Osteoblast (primary cell): ENCODE measurements at regions not wholly inside any gene's neighbourhood (a gene's known extent, or its start where the extent isn't known, plus 50 kb on each side); places are given as distances from the start of the nearest gene placed in this dataset.

Experiments
- DNase-seq: peaks from one replicate; pipeline ENCODE4 v3.0.0; 2011; ENCODE audit warnings: low spot score, mixed read lengths; ENCODE audit not compliant: insufficient read length; ENCODE audit errors: missing footprints
- H2AFZ ChIP-seq: 2 replicates; pipeline ENCODE4 v1.6.0; 2011; ENCODE audit warnings: mild to moderate bottlenecking, low read length
- H3K27ac ChIP-seq: 2 replicates; pipeline ENCODE4 v1.5.1; 2011; ENCODE audit warnings: mild to moderate bottlenecking, low read depth, low read length, moderate library complexity
- H3K27me3 ChIP-seq: 2 replicates; pipeline ENCODE4 v1.6.0; 2012; ENCODE audit warnings: mild to moderate bottlenecking, control low read depth, inconsistent platforms, low read length, moderate library complexity; ENCODE audit not compliant: insufficient read depth
- H3K36me3 ChIP-seq: 2 replicates; pipeline ENCODE4 v1.5.1; 2011; ENCODE audit warnings: mild to moderate bottlenecking, low read length, control low read depth, moderate library complexity; ENCODE audit not compliant: insufficient read depth
- H3K4me1 ChIP-seq: 2 replicates; pipeline ENCODE4 v1.5.1; 2011; ENCODE audit warnings: mild to moderate bottlenecking, low read length, control low read depth, moderate library complexity; ENCODE audit not compliant: insufficient read depth
- H3K4me2 ChIP-seq: 2 replicates; pipeline ENCODE4 v1.6.0; 2011; ENCODE audit warnings: mild to moderate bottlenecking, low read length; ENCODE audit not compliant: insufficient read depth
- H3K4me3 ChIP-seq: fragments of 200-600 bp; sonication (generic); 3 replicates; pipeline ENCODE4 v1.5.1; 2012; ENCODE audit warnings: mild to moderate bottlenecking, low read length, inconsistent platforms; ENCODE audit not compliant: insufficient read depth
- H3K79me2 ChIP-seq: 2 replicates; pipeline ENCODE4 v1.6.0; 2012; ENCODE audit warnings: mild to moderate bottlenecking, low read length, control low read depth, inconsistent platforms; ENCODE audit not compliant: insufficient read depth
- H3K9me3 ChIP-seq: 2 replicates; pipeline ENCODE4 v1.5.1; 2011; ENCODE audit warnings: low read depth, low read length, control low read depth
- H4K20me1 ChIP-seq: 2 replicates; pipeline ENCODE4 v1.6.0; 2012; ENCODE audit warnings: mild to moderate bottlenecking, low read length, control low read depth; ENCODE audit not compliant: insufficient read depth
- CTCF ChIP-seq: IDR thresholded peaks from 2 replicates; pipeline ENCODE4 v1.5.1; 2011; ENCODE audit warnings: mild to moderate bottlenecking, low read depth, low read length, moderate library complexity; ENCODE audit errors: extremely low read depth

DNA sequence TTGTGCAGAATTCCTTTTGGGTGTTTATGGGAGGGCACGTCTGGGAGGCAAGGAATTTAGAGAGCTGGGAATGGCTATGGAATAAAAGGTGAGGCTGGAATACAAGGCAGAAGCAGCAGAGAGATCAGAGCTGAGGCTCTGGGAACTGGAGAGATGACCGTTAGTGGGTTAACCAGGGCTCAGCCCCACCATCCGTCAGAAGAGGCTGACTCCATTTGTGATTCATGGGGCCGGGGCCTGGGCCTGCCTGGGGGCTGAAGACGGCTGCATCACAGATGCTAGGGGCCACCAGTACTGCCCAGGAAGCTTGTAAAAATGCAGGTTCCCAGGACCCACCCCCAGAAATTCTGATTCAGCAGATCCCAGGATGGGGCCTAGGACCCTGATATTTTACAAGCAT is 398.1 kb downstream of the MED13L start:
- Histone ChIP-seq H3K9me3 (no peaks in the 10 kb centered on the region), H4K20me1 (no peaks in the 10 kb centered on the region), H3K4me3 (no peak overlapping the region), H3K4me1 (no peaks in the 10 kb centered on the region), H3K27me3 (no peaks in the 10 kb centered on the region), H2AFZ (no peak overlapping the region), H3K36me3 (no peaks in the 10 kb centered on the region), H3K4me2 (no peak overlapping the region), H3K27ac (no peak overlapping the region), H3K79me2 (no peaks in the 10 kb centered on the region)
- no peak for DNase-seq
- no peak for TF ChIP-seq CTCF

DNA sequence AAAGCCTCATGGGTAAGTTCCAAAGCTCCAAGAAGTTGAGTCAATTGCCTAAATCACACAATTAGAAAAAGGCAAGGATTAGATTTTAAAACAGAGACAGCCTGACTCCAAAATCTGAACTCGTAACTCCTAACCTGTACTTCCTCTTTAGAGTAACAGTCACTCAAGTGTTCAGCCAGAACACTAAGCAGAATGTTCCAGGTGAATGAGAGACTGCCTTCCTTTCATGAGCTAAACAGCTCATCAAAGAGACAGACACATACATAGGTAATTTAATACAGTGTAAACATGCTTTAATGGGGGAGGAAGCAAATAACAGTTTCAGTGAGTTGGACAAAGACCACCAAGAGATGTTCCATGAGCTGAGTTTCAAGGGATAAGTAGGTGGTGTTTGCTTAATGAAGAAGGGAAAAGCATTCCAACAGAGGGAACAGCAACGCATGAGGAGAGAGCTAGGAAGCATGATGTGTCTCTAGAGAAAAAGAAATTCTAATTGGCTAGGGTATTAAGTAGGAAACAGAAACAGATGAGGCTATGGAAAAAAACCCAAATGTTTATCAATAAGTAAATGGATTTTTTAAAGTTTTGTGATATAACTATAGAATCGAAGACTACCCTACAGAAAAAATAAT is 403.9 kb downstream of the MED13L start:
- Histone ChIP-seq H3K27ac (no peak overlapping the region), H4K20me1 (no peaks in the 10 kb centered on the region), H3K4me1 (no peaks in the 10 kb centered on the region), H3K79me2 (no peaks in the 10 kb centered on the region), H3K9me3 (no peaks in the 10 kb centered on the region), H2AFZ (no peak overlapping the region), H3K36me3 (no peaks in the 10 kb centered on the region), H3K27me3 (no peaks in the 10 kb centered on the region), H3K4me2 (no peak overlapping the region), H3K4me3 (no peak overlapping the region)
- no peak for TF ChIP-seq CTCF
- DNase-seq = no peak

DNA sequence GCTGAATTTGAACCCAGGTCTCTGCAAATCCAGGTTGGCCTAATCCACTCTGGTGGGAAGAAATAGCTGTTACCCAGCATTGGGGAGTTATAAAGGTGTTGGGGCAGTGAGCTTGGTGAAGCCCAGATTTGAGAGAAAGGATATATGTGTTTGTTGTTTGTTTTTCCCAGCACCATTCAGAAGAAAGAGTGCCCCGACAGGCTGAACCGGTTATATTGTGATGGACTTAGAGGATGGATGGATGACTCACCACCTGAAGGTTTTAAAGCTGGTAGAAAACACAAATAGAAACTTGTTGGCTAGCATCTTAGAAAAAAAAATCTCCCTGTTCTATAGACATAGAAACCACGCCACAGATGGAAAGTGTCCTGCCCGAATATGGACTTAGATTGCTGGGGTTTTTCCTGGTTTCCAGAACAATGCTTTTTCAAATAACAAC is 404.6 kb downstream of the MED13L start:
- H3K9me3 ChIP-seq = no peaks in the 10 kb centered on the region
- H3K4me1 ChIP-seq = no peaks in the 10 kb centered on the region
- no peak for DNase-seq
- no peak overlapping the region for H3K27ac ChIP-seq
- H3K4me2 ChIP-seq = no peak overlapping the region
- H3K27me3 ChIP-seq = no peaks in the 10 kb centered on the region
- no peak overlapping the region for H2AFZ ChIP-seq
- TF ChIP-seq CTCF = no peak
- no peaks in the 10 kb centered on the region for H4K20me1 ChIP-seq
- H3K79me2 ChIP-seq = no peaks in the 10 kb centered on the region
- no peaks in the 10 kb centered on the region for H3K36me3 ChIP-seq
- H3K4me3 ChIP-seq = no peak overlapping the region

DNA sequence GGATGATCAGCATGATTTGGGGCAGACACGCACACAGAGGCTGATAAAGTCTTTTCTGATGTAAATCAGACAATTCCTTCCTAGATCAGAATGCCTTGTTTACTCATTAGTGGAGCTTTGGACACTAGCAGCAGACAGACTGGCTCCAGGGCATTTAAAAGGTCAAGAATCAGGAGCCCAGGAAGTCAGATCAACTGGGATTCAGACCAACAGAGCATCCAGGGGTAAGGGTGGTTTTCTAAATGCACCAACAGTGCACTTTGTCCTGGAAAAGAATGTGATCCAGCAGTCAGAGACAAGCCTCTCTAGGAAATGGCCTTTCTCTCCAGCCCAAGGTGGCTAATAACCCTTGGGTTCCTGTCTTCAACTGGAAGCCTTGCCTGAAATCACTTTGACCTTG is 405.3 kb downstream of the MED13L start:
- no peak overlapping the region for H2AFZ ChIP-seq
- no peak for TF ChIP-seq CTCF
- no peak overlapping the region for H3K4me2 ChIP-seq
- no peak for DNase-seq
- no peaks in the 10 kb centered on the region for H4K20me1 ChIP-seq
- no peak overlapping the region for H3K27ac ChIP-seq
- H3K4me3 ChIP-seq = no peak overlapping the region
- H3K36me3 ChIP-seq = no peaks in the 10 kb centered on the region
- H3K27me3 ChIP-seq = no peaks in the 10 kb centered on the region
- H3K9me3 ChIP-seq = no peaks in the 10 kb centered on the region
- H3K79me2 ChIP-seq = no peaks in the 10 kb centered on the region
- no peaks in the 10 kb centered on the region for H3K4me1 ChIP-seq
